ENCODE measurements at regions not wholly inside any gene's neighbourhood (a gene's known extent, or its start where the extent isn't known, plus 50 kb on each side); places are given as distances from the start of the nearest gene placed in this dataset.

DNA sequence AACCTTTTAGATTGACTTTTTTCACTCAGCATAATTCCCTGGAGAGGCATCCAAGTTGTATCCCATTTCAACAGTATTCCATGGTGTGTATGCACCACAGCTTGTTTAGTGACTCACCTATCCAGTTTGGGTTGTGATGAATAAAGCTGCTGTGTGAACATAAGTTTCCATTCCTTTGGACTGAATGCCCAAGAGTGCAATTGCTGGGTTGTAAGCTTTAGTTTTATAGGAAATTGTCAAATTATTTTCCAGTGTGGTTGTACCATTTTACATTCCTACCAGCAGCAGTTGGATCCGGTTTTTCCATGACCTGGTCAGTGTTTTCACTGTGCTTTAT is 60.9 kb upstream of the TMED7 start:
- DNase-seq = peak; percentile 49 to 69 (median 68)

DNA sequence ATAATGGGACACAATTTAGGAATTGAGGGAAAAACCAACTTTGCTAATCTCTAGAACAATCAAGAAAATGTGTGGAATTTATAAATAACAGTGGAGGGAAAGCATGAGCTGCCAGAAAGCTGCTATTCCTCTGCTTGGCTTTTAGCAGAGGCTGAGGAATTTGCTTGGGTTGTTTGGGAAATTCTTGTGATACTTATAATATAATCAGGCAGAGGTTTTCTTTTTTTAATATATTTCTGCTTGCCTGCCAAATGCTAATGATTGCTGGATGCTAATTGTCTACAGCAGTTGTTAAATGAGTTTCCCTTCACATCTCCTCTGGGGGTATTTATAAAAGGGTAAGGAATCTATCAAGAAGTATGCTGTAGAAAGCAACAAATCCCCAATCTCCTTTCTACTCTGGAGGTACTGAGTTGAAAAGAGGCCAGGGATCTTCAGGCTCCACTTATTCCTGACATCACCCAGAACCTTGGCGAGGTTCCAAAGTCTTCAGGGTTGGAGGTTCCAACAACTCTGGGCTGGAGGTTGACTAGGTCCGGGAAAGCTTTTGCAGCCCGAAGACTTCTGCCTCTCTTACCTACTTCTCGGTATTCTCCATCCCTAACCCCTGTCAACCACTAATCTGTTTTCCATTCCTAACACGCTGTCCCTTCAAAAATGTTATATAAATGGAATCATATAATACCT is 60.4 kb upstream of the TMED7 start:
- DNase-seq = peak; percentile 61 to 65 (median 63)

- DNase-seq = peak in 2 of 3 donors; percentile 5 to 10
Measured at GRCh38 chr5:115685490-115685889, 59.7 kb upstream of the TMED7 start.

- DNase-seq = no peak
Measured at GRCh38 chr5:115684513-115685037, 58.7 kb upstream of the TMED7 start.

GRCh38 chr5:115683081-115683480 is 57.2 kb upstream of the TMED7 start:
- no peak for DNase-seq
